Nephron (organoid): ENCODE measurements at regions not wholly inside any gene's neighbourhood (a gene's known extent, or its start where the extent isn't known, plus 50 kb on each side); places are given as distances from the start of the nearest gene placed in this dataset.
"Not testable (repeated sequence)": the region's sequence is repeated elsewhere in the genome, so short reads cannot be mapped to it uniquely, and the experiment has no call there.

Source experiments
- H3K27ac Mint-ChIP-seq, 3 experiments: 2 replicates each; pipeline ENCODE4 v1.8.0; 2020; ENCODE audit warnings: mixed read lengths in 3 of 3, mild to moderate bottlenecking in 2 of 3, moderate library complexity in 1 of 3
- H3K27me3 Mint-ChIP-seq: 2 replicates; pipeline ENCODE4 v1.8.0; 2021; ENCODE audit warnings: low read depth, mild to moderate bottlenecking, moderate library complexity, mixed read lengths
- H3K36me3 Mint-ChIP-seq: 2 replicates; pipeline ENCODE4 v1.8.0; 2020; ENCODE audit warnings: low read depth, mixed read lengths
- H3K4me1 Mint-ChIP-seq: 2 replicates; pipeline ENCODE4 v1.8.0; 2020; ENCODE audit warnings: mixed read lengths
- H3K4me3 Mint-ChIP-seq, 3 experiments: 2 replicates each; pipeline ENCODE4 v1.8.0; 2020; ENCODE audit warnings: mild to moderate bottlenecking in 3 of 3, mixed read lengths in 3 of 3, moderate library complexity in 2 of 3
- H3K9me3 Mint-ChIP-seq: 2 replicates; pipeline ENCODE4 v1.8.0; 2020; ENCODE audit warnings: mixed read lengths
- CTCF ChIP-seq, 3 experiments: fragments of 200-600 bp; sonication (generic); IDR thresholded peaks; one replicate each; pipeline ENCODE4 v1.5.0; 2021; ENCODE audit warnings: antibody characterized with exemption in 3 of 3; ENCODE audit not compliant: unreplicated experiment in 3 of 3

- Mint-ChIP-seq H3K27ac (no peak overlapping the region), H3K36me3 (no peaks in the 10 kb centered on the region), H3K4me1 (no peaks in the 10 kb centered on the region)
These were observed 165.9 kb downstream of the PTBP2 start for GRCh38 chr1:96887501-96887900.

GRCh38 chr1:96901783-96902363 lies 180.3 kb downstream of the PTBP2 start:
- Mint-ChIP-seq H3K27ac (no peak overlapping the region), H3K9me3 (peaks cover 9% of the 10 kb centered on the region), H3K27me3 (no peaks in the 10 kb centered on the region), H3K4me3 (no peak overlapping the region), H3K4me1 (no peaks in the 10 kb centered on the region), H3K36me3 (no peaks in the 10 kb centered on the region)
- no peak for TF ChIP-seq CTCF (IDR thresholded peaks at IDR 0.05; ENCODE audit: unreplicated experiment in 3 of 3)

More at GRCh38 chr1:96887501-96887900, 165.9 kb downstream of the PTBP2 start:
- H3K4me3 Mint-ChIP-seq, result no peak overlapping the region
- no peaks in the 10 kb centered on the region for H3K27me3 Mint-ChIP-seq
- no peak for TF ChIP-seq CTCF (IDR thresholded peaks at IDR 0.05; ENCODE audit: unreplicated experiment in 3 of 3)
- H3K9me3 Mint-ChIP-seq, result peaks cover 8% of the 10 kb centered on the region

GRCh38 chr1:96912248-96912647 lies 190.7 kb downstream of the PTBP2 start:
- Mint-ChIP-seq H3K9me3 (peaks cover 2% of the 10 kb centered on the region), H3K27me3 (no peaks in the 10 kb centered on the region), H3K36me3 (no peaks in the 10 kb centered on the region), H3K27ac (no peak overlapping the region), H3K4me3 (no peak overlapping the region), H3K4me1 (peaks cover 11% of the 10 kb centered on the region)
- no peak for TF ChIP-seq CTCF (IDR thresholded peaks at IDR 0.05; ENCODE audit: unreplicated experiment in 3 of 3)

GRCh38 chr1:96915701-96916100 lies 194.1 kb downstream of the PTBP2 start:
- H3K9me3 Mint-ChIP-seq, H3K27me3 Mint-ChIP-seq, H3K4me1 Mint-ChIP-seq, H3K27ac Mint-ChIP-seq, H3K4me3 Mint-ChIP-seq, H3K36me3 Mint-ChIP-seq: not testable (repeated sequence)

- Mint-ChIP-seq H3K36me3 (no peaks in the 10 kb centered on the region), H3K27ac (no peak overlapping the region), H3K4me3 (no peak overlapping the region), H3K4me1 (no peaks in the 10 kb centered on the region), H3K9me3 (peaks cover 19% of the 10 kb centered on the region), H3K27me3 (no peaks in the 10 kb centered on the region)
- TF ChIP-seq CTCF (IDR thresholded peaks at IDR 0.05; ENCODE audit: unreplicated experiment in 3 of 3), result no peak
These were observed 196.8 kb downstream of the PTBP2 start for GRCh38 chr1:96918406-96918805.

GRCh38 chr1:96922181-96922580 lies 200.6 kb downstream of the PTBP2 start:
- Mint-ChIP-seq H3K4me3 (no peak overlapping the region), H3K27me3 (no peaks in the 10 kb centered on the region), H3K36me3 (no peaks in the 10 kb centered on the region), H3K9me3 (peaks cover 34% of the 10 kb centered on the region), H3K4me1 (no peaks in the 10 kb centered on the region), H3K27ac (no peak overlapping the region)
- TF ChIP-seq CTCF (IDR thresholded peaks at IDR 0.05; ENCODE audit: unreplicated experiment in 3 of 3), result no peak
